K562 (cell line): ENCODE measurements at regions not wholly inside any gene's neighbourhood (a gene's known extent, or its start where the extent isn't known, plus 50 kb on each side); places are given as distances from the start of the nearest gene placed in this dataset.

Experiments used
- ATAC-seq: fragments of 200-7000 bp; cut with Tn5 transposase; 3 replicates; pipeline ENCODE4 v1.9.1; 2020; ENCODE audit warnings: moderate library complexity
- BruUV-seq: library from RNA; stranded (reverse); fragments of 400-500 nt; replicated peaks from 2 replicates; lab custom pipeline; 2021; lab: Mats Ljungman, UMichigan
- CTCF ChIA-PET: fragments of 300-600 bp; formaldehyde crosslinking; extraction: SDS; loops from one replicate; lab custom pipeline; 2021; ENCODE audit warnings: low intra/inter-chr PET ratio; lab: Yijun Ruan, JAX
- POLR2A ChIA-PET: fragments of 300-600, 350-650 bp; sonication (Branson Sonifier 250); formaldehyde crosslinking; extraction: SDS; loops from one replicate; lab custom pipeline; 2021; ENCODE audit warnings: antibody characterized with exemption, inconsistent platforms; lab: Yijun Ruan, JAX
- DNase-seq, 4 experiments: peaks; one replicate each; pipeline versions ENCODE4 v3.0.0 to v3.0.0-alpha.2; 2011 to 2018; ENCODE audit warnings: low spot score in 3 of 4, mixed read lengths in 3 of 4; ENCODE audit errors: extremely low read depth in 1 of 4
- FAIRE-seq: peaks from 2 replicates; lab custom pipeline; 2011; peaks lifted over from hg19 to GRCh38; lab: Jason Lieb, UNC
- H2AFZ ChIP-seq: 2 replicates; pipeline ENCODE4 v1.6.0; 2011; ENCODE audit warnings: low read depth, low read length, control low read depth, inconsistent platforms
- H3K27ac ChIP-seq: fragments of 200-600 bp; 3 replicates; pipeline ENCODE4 v1.8.0; 2011; ENCODE audit warnings: low read depth, mild to moderate bottlenecking, control low read depth, inconsistent platforms, low read length, moderate library complexity, mixed read lengths; ENCODE audit errors: extremely low read depth
- H3K27me3 ChIP-seq, 2 experiments: fragments of 300-600 bp in 1 of 2; 2 replicates in 1 of 2; 3 replicates in 1 of 2; pipeline versions ENCODE4 v1.6.0 to v1.8.0; 2011; ENCODE audit warnings: inconsistent platforms in 2 of 2, low read length in 2 of 2, mild to moderate bottlenecking in 1 of 2, mixed read lengths in 1 of 2, moderate library complexity in 1 of 2; ENCODE audit not compliant: control insufficient read depth in 2 of 2, insufficient read depth in 2 of 2
- H3K36me3 ChIP-seq: fragments of 300-600 bp; 3 replicates; pipeline ENCODE4 v1.8.0; 2011; ENCODE audit warnings: mild to moderate bottlenecking, low read length, inconsistent platforms; ENCODE audit not compliant: control insufficient read depth, insufficient read depth
- H3K4me1 ChIP-seq, 2 experiments: fragments of 200-600 bp in 1 of 2; replicated peaks in 1 of 2; 2 replicates in 1 of 2; 3 replicates in 1 of 2; pipeline versions ENCODE4 v1.5.1 to v1.8.0; 2011; ENCODE audit warnings: inconsistent platforms in 2 of 2, low read length in 2 of 2, mild to moderate bottlenecking in 1 of 2, mixed read lengths in 1 of 2, moderate library complexity in 1 of 2; ENCODE audit not compliant: control insufficient read depth in 2 of 2, insufficient read depth in 2 of 2
- H3K4me2 ChIP-seq: 2 replicates; pipeline ENCODE4 v1.6.1; 2011; ENCODE audit warnings: low read length, control low read depth, inconsistent platforms, mixed read lengths; ENCODE audit not compliant: insufficient read depth
- H3K4me3 ChIP-seq: fragments of 200-600 bp; sonication (generic), shearing (Covaris generic); 2 replicates; pipeline ENCODE4 v1.5.1; 2016; ENCODE audit warnings: control low read depth, inconsistent platforms
- H3K79me2 ChIP-seq: fragments of 200-600 bp; 3 replicates; pipeline ENCODE4 v1.8.0; 2011; ENCODE audit warnings: low read length, inconsistent platforms; ENCODE audit not compliant: control insufficient read depth, insufficient read depth
- H3K9ac ChIP-seq, 2 experiments: 2 replicates each; pipeline versions ENCODE4 v1.6.0 to v1.6.1; 2011; ENCODE audit warnings: low read depth in 2 of 2, low read length in 2 of 2, control low read depth in 1 of 2, inconsistent platforms in 1 of 2, mild to moderate bottlenecking in 1 of 2, mixed read lengths in 1 of 2; ENCODE audit not compliant: insufficient read depth in 1 of 2
- H3K9me1 ChIP-seq: one replicate; pipeline ENCODE4 v1.6.0; 2011; ENCODE audit warnings: inconsistent platforms, mild to moderate bottlenecking, low read length, moderate library complexity; ENCODE audit not compliant: control insufficient read depth, insufficient read depth
- H3K9me3 ChIP-seq: replicated peaks from 2 replicates; pipeline ENCODE4 v1.5.1; 2011; ENCODE audit warnings: low read depth, low read length, inconsistent platforms; ENCODE audit not compliant: control insufficient read depth, insufficient read depth
- H4K20me1 ChIP-seq: replicated peaks from 2 replicates; pipeline ENCODE4 v1.6.1; 2011; ENCODE audit warnings: low read length, inconsistent platforms, mixed read lengths; ENCODE audit not compliant: control insufficient read depth, insufficient read depth
- HDAC3 ChIP-seq: fragments of 450-650 bp; IDR thresholded peaks from 2 replicates; pipeline ENCODE4 v1.6.1; 2018; ENCODE audit warnings: borderline replicate concordance, mild to moderate bottlenecking, moderate library complexity; ENCODE audit not compliant: partially characterized antibody
- KHSRP ChIP-seq: fragments of 450-650 bp; IDR thresholded peaks from 2 replicates; pipeline ENCODE4 v1.6.1; 2017
- MCM5 ChIP-seq: fragments of 450-650 bp; IDR thresholded peaks from 2 replicates; pipeline ENCODE4 v1.6.1; 2016; ENCODE audit warnings: low read depth
- MCM7 ChIP-seq, 2 experiments: fragments of 450-650 bp; IDR thresholded peaks; 2 replicates each; pipeline ENCODE4 v1.6.1; 2016 to 2018
- MYBL2 ChIP-seq, 2 experiments: fragments of 450-650 bp in 1 of 2; sonication (generic) in 1 of 2; formaldehyde crosslinking in 1 of 2; IDR thresholded peaks; 2 replicates each; pipeline versions ENCODE4 v1.6.1 to v1.8.1; 2017 to 2022; ENCODE audit warnings: borderline replicate concordance in 1 of 2, inconsistent platforms in 1 of 2, low read depth in 1 of 2, mild to moderate bottlenecking in 1 of 2, missing genetic modification reagents in 1 of 2, moderate library complexity in 1 of 2
- PRDM10 ChIP-seq: fragments of 450-650 bp; IDR thresholded peaks from 2 replicates; pipeline ENCODE4 v1.6.1; 2018; ENCODE audit not compliant: partially characterized antibody
- XRCC4 ChIP-seq: IDR thresholded peaks from one replicate; pipeline ENCODE4 v1.6.1; 2011; ENCODE audit not compliant: insufficient read depth, insufficient read length; ENCODE audit errors: extremely low read depth
- WGBS: fragments of 100-300 bp; shearing (Covaris generic); methylation state at CpG from one replicate; pipeline ENCODE4 v1.1.6; 2016; ENCODE audit warnings: low coverage, mixed read lengths; ENCODE audit not compliant: insufficient coverage; ENCODE audit errors: missing lambda C conversion rate; 5-methylcytosine and 5-hydroxymethylcytosine counted together
- in situ Hi-C: fragments of 300-500 bp; cut with MboI; formaldehyde crosslinking; loops from 4 replicates; pipeline ENCODE4 v1.15.0; 2018; ENCODE audit warnings: inconsistent platforms, mixed read lengths
- intact Hi-C: fragments of 100-400 bp; cut with micrococcal nuclease; formaldehyde crosslinking; loops from 2 replicates; pipeline ENCODE4 v1.14.2; 2022

- H3K4me3 ChIP-seq: no peak overlapping the region
- intact Hi-C loops (no loop called here), in situ Hi-C loops (no loop called here)
- 22% methylated on average over 1 of the region's 1 CpG for WGBS
- ATAC-seq (no peak), FAIRE-seq (no peak), DNase-seq (no peak)
- no peak for TF ChIP-seq MCM5
- TF ChIP-seq HDAC3: no peak
- TF ChIP-seq MCM7 (IDR thresholded peaks at IDR 0.05): no peak
- no peak for TF ChIP-seq KHSRP
- TF ChIP-seq MYBL2 (IDR thresholded peaks at IDR 0.05; ENCODE audit: low read depth): no peak
- TF ChIP-seq MYBL2 (CRISPR knock-in tag; IDR thresholded peaks at IDR 0.05; ENCODE audit: borderline replicate concordance): no peak
- TF ChIP-seq XRCC4: no peak
- TF ChIP-seq PRDM10: no peak
- no peaks in the 10 kb centered on the region for H3K79me2 ChIP-seq
- no peaks in the 10 kb centered on the region for H3K4me1 ChIP-seq
- no peaks in the 10 kb centered on the region for H4K20me1 ChIP-seq
- no peak overlapping the region for H3K4me2 ChIP-seq
- no peak overlapping the region for H3K9ac ChIP-seq
- H2AFZ ChIP-seq: no peak overlapping the region
- no peaks in the 10 kb centered on the region for H3K27me3 ChIP-seq
- no peaks in the 10 kb centered on the region for H3K9me3 ChIP-seq
- no TSS peak for BruUV-seq
- CTCF ChIA-PET: no interaction called here
- no peak overlapping the region for H3K27ac ChIP-seq
- POLR2A ChIA-PET: no interaction called here
- no peaks in the 10 kb centered on the region for H3K9me1 ChIP-seq
- no peaks in the 10 kb centered on the region for H3K36me3 ChIP-seq
Measured at GRCh38 chr13:47085346-47085745, 188.5 kb upstream of the HTR2A start.
